ENCODE measurements at regions not wholly inside any gene's neighbourhood (a gene's known extent, or its start where the extent isn't known, plus 50 kb on each side); places are given as distances from the start of the nearest gene placed in this dataset.

DNA sequence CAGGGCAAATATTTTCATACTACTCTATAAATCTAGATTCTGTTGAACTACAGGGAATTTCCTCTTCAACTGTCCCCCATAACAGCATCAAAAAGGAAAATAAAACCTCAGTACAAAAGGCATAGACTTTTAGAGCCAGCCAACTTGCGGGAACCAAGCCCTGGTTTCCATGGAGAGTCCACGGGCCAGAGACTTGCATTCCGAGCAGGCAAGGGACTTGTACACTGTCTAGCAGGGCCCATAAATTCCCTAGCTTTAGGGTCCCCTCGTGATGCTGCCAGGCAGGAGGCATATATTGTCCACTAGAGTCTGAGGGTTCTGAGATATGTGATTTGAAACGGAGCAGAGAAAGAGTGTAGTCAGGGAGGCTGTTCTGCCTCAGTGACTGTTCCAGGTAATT, 153.1 kb upstream of the SLC14A2 start:
- TF ChIP-seq, protein P1, sequence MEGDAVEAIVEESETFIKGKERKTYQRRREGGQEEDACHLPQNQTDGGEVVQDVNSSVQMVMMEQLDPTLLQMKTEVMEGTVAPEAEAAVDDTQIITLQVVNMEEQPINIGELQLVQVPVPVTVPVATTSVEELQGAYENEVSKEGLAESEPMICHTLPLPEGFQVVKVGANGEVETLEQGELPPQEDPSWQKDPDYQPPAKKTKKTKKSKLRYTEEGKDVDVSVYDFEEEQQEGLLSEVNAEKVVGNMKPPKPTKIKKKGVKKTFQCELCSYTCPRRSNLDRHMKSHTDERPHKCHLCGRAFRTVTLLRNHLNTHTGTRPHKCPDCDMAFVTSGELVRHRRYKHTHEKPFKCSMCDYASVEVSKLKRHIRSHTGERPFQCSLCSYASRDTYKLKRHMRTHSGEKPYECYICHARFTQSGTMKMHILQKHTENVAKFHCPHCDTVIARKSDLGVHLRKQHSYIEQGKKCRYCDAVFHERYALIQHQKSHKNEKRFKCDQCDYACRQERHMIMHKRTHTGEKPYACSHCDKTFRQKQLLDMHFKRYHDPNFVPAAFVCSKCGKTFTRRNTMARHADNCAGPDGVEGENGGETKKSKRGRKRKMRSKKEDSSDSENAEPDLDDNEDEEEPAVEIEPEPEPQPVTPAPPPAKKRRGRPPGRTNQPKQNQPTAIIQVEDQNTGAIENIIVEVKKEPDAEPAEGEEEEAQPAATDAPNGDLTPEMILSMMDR (IDR thresholded peaks at IDR 0.05), result no peak
- TF ChIP-seq POLR2AphosphoS5 (IDR thresholded peaks at IDR 0.05; ENCODE audit: low read depth, low read length) (no peak), SIN3A (IDR thresholded peaks at IDR 0.05; ENCODE audit: borderline replicate concordance, insufficient read depth, low read depth, low read length) (no peak)
- TF ChIP-seq, protein P2, sequence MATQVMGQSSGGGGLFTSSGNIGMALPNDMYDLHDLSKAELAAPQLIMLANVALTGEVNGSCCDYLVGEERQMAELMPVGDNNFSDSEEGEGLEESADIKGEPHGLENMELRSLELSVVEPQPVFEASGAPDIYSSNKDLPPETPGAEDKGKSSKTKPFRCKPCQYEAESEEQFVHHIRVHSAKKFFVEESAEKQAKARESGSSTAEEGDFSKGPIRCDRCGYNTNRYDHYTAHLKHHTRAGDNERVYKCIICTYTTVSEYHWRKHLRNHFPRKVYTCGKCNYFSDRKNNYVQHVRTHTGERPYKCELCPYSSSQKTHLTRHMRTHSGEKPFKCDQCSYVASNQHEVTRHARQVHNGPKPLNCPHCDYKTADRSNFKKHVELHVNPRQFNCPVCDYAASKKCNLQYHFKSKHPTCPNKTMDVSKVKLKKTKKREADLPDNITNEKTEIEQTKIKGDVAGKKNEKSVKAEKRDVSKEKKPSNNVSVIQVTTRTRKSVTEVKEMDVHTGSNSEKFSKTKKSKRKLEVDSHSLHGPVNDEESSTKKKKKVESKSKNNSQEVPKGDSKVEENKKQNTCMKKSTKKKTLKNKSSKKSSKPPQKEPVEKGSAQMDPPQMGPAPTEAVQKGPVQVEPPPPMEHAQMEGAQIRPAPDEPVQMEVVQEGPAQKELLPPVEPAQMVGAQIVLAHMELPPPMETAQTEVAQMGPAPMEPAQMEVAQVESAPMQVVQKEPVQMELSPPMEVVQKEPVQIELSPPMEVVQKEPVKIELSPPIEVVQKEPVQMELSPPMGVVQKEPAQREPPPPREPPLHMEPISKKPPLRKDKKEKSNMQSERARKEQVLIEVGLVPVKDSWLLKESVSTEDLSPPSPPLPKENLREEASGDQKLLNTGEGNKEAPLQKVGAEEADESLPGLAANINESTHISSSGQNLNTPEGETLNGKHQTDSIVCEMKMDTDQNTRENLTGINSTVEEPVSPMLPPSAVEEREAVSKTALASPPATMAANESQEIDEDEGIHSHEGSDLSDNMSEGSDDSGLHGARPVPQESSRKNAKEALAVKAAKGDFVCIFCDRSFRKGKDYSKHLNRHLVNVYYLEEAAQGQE (IDR thresholded peaks at IDR 0.05; ENCODE audit: insufficient read depth in 1 of 2, low read depth in 2 of 2, low read length in 1 of 2), result no peak

Measured in Panc1 (cell line).